DOHH2 (cell line): ENCODE measurements at regions not wholly inside any gene's neighbourhood (a gene's known extent, or its start where the extent isn't known, plus 50 kb on each side); places are given as distances from the start of the nearest gene placed in this dataset.

ENCODE experiments used
- H3F3A ChIP-seq: fragments of 200-600 bp; sonication (generic), shearing (Covaris generic); 2 replicates; pipeline ENCODE4 v1.6.0; 2016; ENCODE audit warnings: antibody characterized with exemption, mild to moderate bottlenecking; ENCODE audit not compliant: control insufficient read depth, insufficient read depth
- H3K27ac ChIP-seq: fragments of 200-600 bp; sonication (generic); 2 replicates; pipeline ENCODE4 v1.5.1; 2014; ENCODE audit warnings: low read depth, mild to moderate bottlenecking, low read length, moderate library complexity
- H3K27me3 ChIP-seq: fragments of 200-600 bp; sonication (generic); 2 replicates; pipeline ENCODE4 v1.6.1; 2014; ENCODE audit warnings: mild to moderate bottlenecking, low read length, mixed read lengths; ENCODE audit not compliant: control insufficient read depth
- H3K36me3 ChIP-seq: fragments of 200-600 bp; sonication (generic); 2 replicates; pipeline ENCODE4 v1.6.1; 2014; ENCODE audit warnings: mild to moderate bottlenecking, low read length, moderate library complexity, mixed read lengths; ENCODE audit not compliant: control insufficient read depth
- H3K4me1 ChIP-seq: fragments of 200-600 bp; sonication (generic); 2 replicates; pipeline ENCODE4 v1.6.1; 2014; ENCODE audit warnings: mild to moderate bottlenecking, low read length, mixed read lengths; ENCODE audit not compliant: control insufficient read depth
- H3K4me2 ChIP-seq: fragments of 200-600 bp; sonication (generic); 2 replicates; pipeline ENCODE4 v1.6.0; 2014; ENCODE audit warnings: mild to moderate bottlenecking, low read length, moderate library complexity
- H3K4me3 ChIP-seq: fragments of 200-600 bp; sonication (generic); 2 replicates; pipeline ENCODE4 v1.5.1; 2014; ENCODE audit warnings: mild to moderate bottlenecking, low read length, mixed read lengths
- H3K79me2 ChIP-seq: fragments of 200-600 bp; sonication (generic); 2 replicates; pipeline ENCODE4 v1.6.1; 2014; ENCODE audit warnings: mild to moderate bottlenecking, low read length, mixed read lengths; ENCODE audit not compliant: control insufficient read depth
- H3K9me2 ChIP-seq: fragments of 200-600 bp; sonication (generic); replicated peaks from 2 replicates; pipeline ENCODE4 v1.6.1; 2014; ENCODE audit warnings: mild to moderate bottlenecking, low read length, mixed read lengths; ENCODE audit not compliant: control insufficient read depth
- H3K9me3 ChIP-seq: fragments of 200-600 bp; sonication (generic); 2 replicates; pipeline ENCODE4 v1.6.1; 2014; ENCODE audit warnings: antibody characterized with exemption, low read length, mixed read lengths; ENCODE audit not compliant: control insufficient read depth, insufficient read depth
- H4K20me1 ChIP-seq: fragments of 200-600 bp; sonication (generic); 2 replicates; pipeline ENCODE4 v1.6.0; 2014; ENCODE audit warnings: low read depth, mild to moderate bottlenecking, antibody characterized with exemption, low read length, moderate library complexity; ENCODE audit not compliant: control insufficient read depth, insufficient read depth
- CTCF ChIP-seq: fragments of 200-600 bp; sonication (generic); IDR thresholded peaks from one replicate; pipeline ENCODE4 v1.5.1; 2014; ENCODE audit warnings: antibody characterized with exemption, mild to moderate bottlenecking, low read depth, low read length; ENCODE audit not compliant: poor library complexity, severe bottlenecking
- EZH2phosphoT487 ChIP-seq: fragments of 200-600 bp; sonication (generic); IDR thresholded peaks from 2 replicates; pipeline ENCODE4 v1.6.1; 2017; ENCODE audit warnings: borderline replicate concordance, mild to moderate bottlenecking, antibody characterized with exemption, low read length, moderate library complexity, mixed read lengths

GRCh38 chr3:107920538-107920937 is 170.3 kb downstream of the CD47 start:
- no peak overlapping the region for H3K27ac ChIP-seq

GRCh38 chr3:107919239-107919638 is 171.6 kb downstream of the CD47 start:
- H3K79me2 ChIP-seq: no peaks in the 10 kb centered on the region
- no peaks in the 10 kb centered on the region for H3K9me3 ChIP-seq
- no peak overlapping the region for H3K4me2 ChIP-seq
- H3K9me2 ChIP-seq: no peaks in the 10 kb centered on the region
- no peaks in the 10 kb centered on the region for H3K4me1 ChIP-seq
- H3K27me3 ChIP-seq: peaks cover 16% of the 10 kb centered on the region; the same call in 1 of the 2 replicates
- TF ChIP-seq EZH2phosphoT487 (no peak), CTCF (no peak)
- H3K4me3 ChIP-seq: no peak overlapping the region
- no peaks in the 10 kb centered on the region for H3F3A ChIP-seq
- H4K20me1 ChIP-seq: no peaks in the 10 kb centered on the region
- no peak overlapping the region for H3K27ac ChIP-seq
- no peaks in the 10 kb centered on the region for H3K36me3 ChIP-seq

More at GRCh38 chr3:107920538-107920937, 170.3 kb downstream of the CD47 start:
- Histone ChIP-seq H3K9me2 (no peaks in the 10 kb centered on the region), H3K4me1 (no peaks in the 10 kb centered on the region), H3K79me2 (no peaks in the 10 kb centered on the region), H4K20me1 (no peaks in the 10 kb centered on the region), H3K36me3 (no peaks in the 10 kb centered on the region), H3K4me2 (no peak overlapping the region), H3K27me3 (peaks cover 12% of the 10 kb centered on the region; the same call in 1 of the 2 replicates), H3F3A (no peaks in the 10 kb centered on the region), H3K9me3 (no peaks in the 10 kb centered on the region), H3K4me3 (no peak overlapping the region)
- TF ChIP-seq EZH2phosphoT487: no peak
- no peak for TF ChIP-seq CTCF

- Histone ChIP-seq H3F3A (no peaks in the 10 kb centered on the region), H3K79me2 (no peaks in the 10 kb centered on the region), H3K4me1 (no peaks in the 10 kb centered on the region), H3K27ac (no peak overlapping the region), H3K27me3 (peaks cover 13% of the 10 kb centered on the region; the same call in 1 of the 2 replicates), H4K20me1 (no peaks in the 10 kb centered on the region), H3K36me3 (no peaks in the 10 kb centered on the region), H3K4me2 (no peak overlapping the region), H3K4me3 (no peak overlapping the region), H3K9me2 (no peaks in the 10 kb centered on the region), H3K9me3 (no peaks in the 10 kb centered on the region)
- TF ChIP-seq CTCF (no peak), EZH2phosphoT487 (no peak)
Observed at GRCh38 chr3:107916171-107916570, 174.7 kb downstream of the CD47 start.

- Histone ChIP-seq H3K9me3 (no peaks in the 10 kb centered on the region), H3K4me2 (no peak overlapping the region), H3K36me3 (no peaks in the 10 kb centered on the region), H3K4me3 (no peak overlapping the region), H3K9me2 (no peaks in the 10 kb centered on the region), H3K79me2 (no peaks in the 10 kb centered on the region), H3K27ac (no peak overlapping the region), H4K20me1 (no peaks in the 10 kb centered on the region), H3K4me1 (no peaks in the 10 kb centered on the region), H3F3A (no peaks in the 10 kb centered on the region), H3K27me3 (peaks cover 8% of the 10 kb centered on the region; the same call in 1 of the 2 replicates)
- TF ChIP-seq EZH2phosphoT487: no peak
- TF ChIP-seq CTCF: no peak
Observed at GRCh38 chr3:107915706-107916105, 175.1 kb downstream of the CD47 start.
